IMR-90 (cell line): ENCODE measurements at regions not wholly inside any gene's neighbourhood (a gene's known extent, or its start where the extent isn't known, plus 50 kb on each side); places are given as distances from the start of the nearest gene placed in this dataset.

Experiments
- BHLHE40 ChIP-seq: fragments of 150-350 bp; IDR thresholded peaks from 2 replicates; pipeline ENCODE4 v1.6.1; 2016; ENCODE audit warnings: mild to moderate bottlenecking, low read depth, low read length
- CEBPB ChIP-seq: IDR thresholded peaks from 2 replicates; pipeline ENCODE4 v1.6.1; 2012; ENCODE audit warnings: low read depth, low read length, improper control_type of control experiment
- MAFK ChIP-seq: IDR thresholded peaks from 2 replicates; pipeline ENCODE4 v1.6.1; 2012; ENCODE audit warnings: low read depth, low read length, improper control_type of control experiment
- MXI1 ChIP-seq: IDR thresholded peaks from 2 replicates; pipeline ENCODE4 v1.6.1; 2012; ENCODE audit warnings: low read depth, mild to moderate bottlenecking, low read length, moderate library complexity, borderline replicate concordance
- NFE2L2 ChIP-seq: fragments of 150-350 bp; IDR thresholded peaks from 2 replicates; pipeline ENCODE4 v1.6.1; 2016; ENCODE audit warnings: low read depth, mild to moderate bottlenecking, low read length
- POLR2A ChIP-seq: IDR thresholded peaks from 2 replicates; pipeline ENCODE4 v1.6.1; 2012; ENCODE audit warnings: mild to moderate bottlenecking, low read depth, low read length
- RAD21 ChIP-seq: IDR thresholded peaks from 2 replicates; pipeline ENCODE4 v1.6.1; 2012; ENCODE audit warnings: low read length, improper control_type of control experiment
- RCOR1 ChIP-seq: IDR thresholded peaks from 2 replicates; pipeline ENCODE4 v1.6.1; 2012; ENCODE audit warnings: mild to moderate bottlenecking, low read length, improper control_type of control experiment; ENCODE audit not compliant: insufficient replicate concordance
- RFX5 ChIP-seq: IDR thresholded peaks from 2 replicates; pipeline ENCODE4 v1.8.0; 2012; ENCODE audit warnings: low read depth, mild to moderate bottlenecking, low read length, moderate library complexity
- SMC3 ChIP-seq: fragments of 150-350 bp; IDR thresholded peaks from 2 replicates; pipeline ENCODE4 v1.6.1; 2016; ENCODE audit warnings: low read depth, mild to moderate bottlenecking, antibody characterized with exemption, low read length, moderate library complexity
- TF ChIP-seq, protein P1 (sequence below): conservative IDR thresholded peaks from 2 replicates; pipeline ENCODE4 v1.5.1; 2012; ENCODE audit warnings: mild to moderate bottlenecking, low read depth, low read length, improper control_type of control experiment
- TF ChIP-seq, protein P2 (sequence below): fragments of 150-350 bp; IDR thresholded peaks from 2 replicates; pipeline ENCODE4 v1.6.1; 2017; ENCODE audit warnings: mild to moderate bottlenecking, antibody characterized with exemption, low read length, low read depth
- TF ChIP-seq, protein P3 (sequence below): fragments of 150-350 bp; IDR thresholded peaks from 2 replicates; pipeline ENCODE4 v1.6.1; 2016; ENCODE audit warnings: low read depth, mild to moderate bottlenecking, low read length, moderate library complexity, borderline replicate concordance

DNA sequence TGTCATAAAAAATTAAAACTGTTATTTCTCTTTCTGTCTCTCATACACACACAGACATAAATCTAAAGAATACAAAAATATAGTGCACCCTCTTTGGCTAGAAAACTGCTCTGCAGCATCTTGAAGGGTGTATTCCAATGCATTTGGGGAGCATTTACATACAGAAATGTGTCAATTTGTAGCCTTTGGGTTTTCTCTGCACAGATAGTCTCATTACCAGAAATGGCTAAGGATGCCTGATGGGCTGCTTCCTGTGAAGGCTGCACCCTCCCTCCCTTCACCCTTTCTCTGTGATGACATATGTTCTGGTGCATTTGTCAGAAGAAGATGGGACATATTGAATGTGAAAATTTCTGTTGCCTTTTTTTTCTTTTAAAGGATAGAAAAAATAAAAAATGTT lies 1239.3 kb downstream of the CDH11 start:
- no peak for TF ChIP-seq POLR2A
- TF ChIP-seq RAD21: no peak
- TF ChIP-seq, protein P1, sequence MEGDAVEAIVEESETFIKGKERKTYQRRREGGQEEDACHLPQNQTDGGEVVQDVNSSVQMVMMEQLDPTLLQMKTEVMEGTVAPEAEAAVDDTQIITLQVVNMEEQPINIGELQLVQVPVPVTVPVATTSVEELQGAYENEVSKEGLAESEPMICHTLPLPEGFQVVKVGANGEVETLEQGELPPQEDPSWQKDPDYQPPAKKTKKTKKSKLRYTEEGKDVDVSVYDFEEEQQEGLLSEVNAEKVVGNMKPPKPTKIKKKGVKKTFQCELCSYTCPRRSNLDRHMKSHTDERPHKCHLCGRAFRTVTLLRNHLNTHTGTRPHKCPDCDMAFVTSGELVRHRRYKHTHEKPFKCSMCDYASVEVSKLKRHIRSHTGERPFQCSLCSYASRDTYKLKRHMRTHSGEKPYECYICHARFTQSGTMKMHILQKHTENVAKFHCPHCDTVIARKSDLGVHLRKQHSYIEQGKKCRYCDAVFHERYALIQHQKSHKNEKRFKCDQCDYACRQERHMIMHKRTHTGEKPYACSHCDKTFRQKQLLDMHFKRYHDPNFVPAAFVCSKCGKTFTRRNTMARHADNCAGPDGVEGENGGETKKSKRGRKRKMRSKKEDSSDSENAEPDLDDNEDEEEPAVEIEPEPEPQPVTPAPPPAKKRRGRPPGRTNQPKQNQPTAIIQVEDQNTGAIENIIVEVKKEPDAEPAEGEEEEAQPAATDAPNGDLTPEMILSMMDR: no peak
- no peak for TF ChIP-seq RCOR1
- no peak for TF ChIP-seq RFX5
- no peak for TF ChIP-seq NFE2L2
- no peak for TF ChIP-seq CEBPB
- no peak for TF ChIP-seq MXI1
- no peak for TF ChIP-seq BHLHE40
- TF ChIP-seq, protein P2, sequence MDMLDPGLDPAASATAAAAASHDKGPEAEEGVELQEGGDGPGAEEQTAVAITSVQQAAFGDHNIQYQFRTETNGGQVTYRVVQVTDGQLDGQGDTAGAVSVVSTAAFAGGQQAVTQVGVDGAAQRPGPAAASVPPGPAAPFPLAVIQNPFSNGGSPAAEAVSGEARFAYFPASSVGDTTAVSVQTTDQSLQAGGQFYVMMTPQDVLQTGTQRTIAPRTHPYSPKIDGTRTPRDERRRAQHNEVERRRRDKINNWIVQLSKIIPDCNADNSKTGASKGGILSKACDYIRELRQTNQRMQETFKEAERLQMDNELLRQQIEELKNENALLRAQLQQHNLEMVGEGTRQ: no peak
- no peak for TF ChIP-seq SMC3
- TF ChIP-seq MAFK: no peak
- TF ChIP-seq, protein P3, sequence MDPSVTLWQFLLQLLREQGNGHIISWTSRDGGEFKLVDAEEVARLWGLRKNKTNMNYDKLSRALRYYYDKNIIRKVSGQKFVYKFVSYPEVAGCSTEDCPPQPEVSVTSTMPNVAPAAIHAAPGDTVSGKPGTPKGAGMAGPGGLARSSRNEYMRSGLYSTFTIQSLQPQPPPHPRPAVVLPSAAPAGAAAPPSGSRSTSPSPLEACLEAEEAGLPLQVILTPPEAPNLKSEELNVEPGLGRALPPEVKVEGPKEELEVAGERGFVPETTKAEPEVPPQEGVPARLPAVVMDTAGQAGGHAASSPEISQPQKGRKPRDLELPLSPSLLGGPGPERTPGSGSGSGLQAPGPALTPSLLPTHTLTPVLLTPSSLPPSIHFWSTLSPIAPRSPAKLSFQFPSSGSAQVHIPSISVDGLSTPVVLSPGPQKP: no peak
